ENCODE measurements at regions not wholly inside any gene's neighbourhood (a gene's known extent, or its start where the extent isn't known, plus 50 kb on each side); places are given as distances from the start of the nearest gene placed in this dataset.

GRCh38 chr11:15687342-15687741, 572.6 kb downstream of the INSC start:
- TF ChIP-seq CTCF (IDR thresholded peaks at IDR 0.05) (no peak), POLR2A (IDR thresholded peaks at IDR 0.05) (no peak)
